Erythroblast (primary cell): ENCODE measurements at regions not wholly inside any gene's neighbourhood (a gene's known extent, or its start where the extent isn't known, plus 50 kb on each side); places are given as distances from the start of the nearest gene placed in this dataset.
"Not testable (repeated sequence)": the region's sequence is repeated elsewhere in the genome, so short reads cannot be mapped to it uniquely, and the experiment has no call there.

Experiments
- DNase-seq, 2 experiments: peaks; one replicate each; lab custom pipeline; 2025; lab: John Stamatoyannopoulos, UW
- GATA1 ChIP-seq: IDR thresholded peaks from 2 replicates; pipeline ENCODE4 v1.6.1; 2011; ENCODE audit warnings: low read depth, mild to moderate bottlenecking, control low read depth, low read length, moderate library complexity
- POLR2A ChIP-seq: IDR thresholded peaks from 2 replicates; pipeline ENCODE4 v1.6.1; 2011; ENCODE audit warnings: mild to moderate bottlenecking, low read length

- TF ChIP-seq GATA1 (no peak), POLR2A (no peak)
- DNase-seq: no peak
Measured at GRCh38 chr1:79232818-79233217, 226.3 kb upstream of the ADGRL4 start.

DNA sequence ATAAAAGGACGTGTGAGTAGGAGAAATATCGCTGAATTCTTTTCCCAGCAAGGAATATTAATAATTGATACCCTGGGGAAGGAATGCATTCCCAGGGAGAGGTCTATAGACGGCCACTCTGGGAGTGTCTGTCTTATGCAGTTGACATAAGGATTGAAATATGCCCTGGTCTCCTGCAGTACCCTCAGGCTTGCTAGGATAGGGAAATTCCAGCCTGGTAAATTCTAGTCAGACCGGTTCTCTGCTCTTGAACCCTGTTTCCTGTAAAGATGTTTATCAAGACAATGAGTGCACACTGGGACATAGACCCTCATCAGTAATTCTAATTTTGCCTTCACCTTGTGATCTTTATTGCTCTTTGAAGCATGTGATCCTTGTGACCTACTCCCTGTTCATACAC, 224.2 kb upstream of the ADGRL4 start:
- not testable (repeated sequence) for DNase-seq

- no peak for DNase-seq
- no peak for TF ChIP-seq POLR2A
- TF ChIP-seq GATA1: no peak
Measured at GRCh38 chr1:79226963-79227362, 220.4 kb upstream of the ADGRL4 start.

- TF ChIP-seq GATA1 (no peak), POLR2A (no peak)
- DNase-seq: no peak
Measured at GRCh38 chr1:79224537-79224936, 218.0 kb upstream of the ADGRL4 start.

DNA sequence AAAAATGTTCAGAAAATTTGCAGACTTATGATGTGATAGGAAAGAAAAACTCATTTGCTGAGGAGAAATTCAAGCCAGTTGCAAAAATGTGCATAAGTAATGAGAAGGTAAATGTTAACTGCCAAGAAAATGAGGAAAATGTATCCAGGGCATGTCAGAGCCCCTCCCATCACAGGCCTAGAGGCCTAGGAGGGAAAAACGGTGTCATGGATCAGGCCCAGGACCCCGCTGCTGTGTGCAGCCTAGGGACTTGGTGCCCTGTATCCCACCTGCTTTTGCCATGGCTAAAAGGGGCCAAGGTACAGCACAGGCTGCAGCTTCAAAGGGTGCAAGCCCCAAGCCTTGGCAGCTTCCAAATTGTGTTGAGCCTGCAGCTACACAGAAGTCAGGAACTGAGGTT, 214.0 kb upstream of the ADGRL4 start:
- no peak for DNase-seq
- TF ChIP-seq POLR2A (no peak), GATA1 (no peak)

GRCh38 chr1:79215311-79215710, 208.8 kb upstream of the ADGRL4 start:
- DNase-seq: no peak

GRCh38 chr1:79207786-79208185, 201.3 kb upstream of the ADGRL4 start:
- TF ChIP-seq GATA1 (no peak), POLR2A (no peak)
- no peak for DNase-seq

More at GRCh38 chr1:79215311-79215710, 208.8 kb upstream of the ADGRL4 start:
- TF ChIP-seq POLR2A: no peak
- no peak for TF ChIP-seq GATA1

DNA sequence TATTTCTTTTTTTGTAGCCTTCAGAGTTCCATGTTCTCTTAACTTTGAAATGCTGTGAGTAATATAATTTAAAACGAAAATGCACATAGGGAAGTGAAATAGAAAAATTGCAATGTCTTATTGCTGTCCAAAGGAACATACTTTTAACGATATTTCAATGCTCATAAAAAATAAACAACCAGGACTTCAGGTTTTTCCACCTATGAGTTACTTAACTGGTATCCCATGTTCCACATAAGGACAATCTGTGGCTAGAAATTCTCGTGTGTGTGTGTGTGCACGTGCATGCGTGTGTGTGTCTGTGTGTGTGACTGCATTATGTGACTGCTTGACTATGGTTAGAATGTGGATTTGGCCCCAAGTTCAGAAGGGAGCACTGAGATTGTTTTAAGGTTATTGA, 200.8 kb upstream of the ADGRL4 start:
- DNase-seq: no peak
- TF ChIP-seq GATA1: no peak
- no peak for TF ChIP-seq POLR2A

- TF ChIP-seq POLR2A (no peak), GATA1 (no peak)
- DNase-seq: no peak
Measured at GRCh38 chr1:79204779-79205479, 198.4 kb upstream of the ADGRL4 start.

GRCh38 chr1:79198832-79199231, 192.3 kb upstream of the ADGRL4 start:
- no peak for DNase-seq
- TF ChIP-seq GATA1 (no peak), POLR2A (no peak)

DNA sequence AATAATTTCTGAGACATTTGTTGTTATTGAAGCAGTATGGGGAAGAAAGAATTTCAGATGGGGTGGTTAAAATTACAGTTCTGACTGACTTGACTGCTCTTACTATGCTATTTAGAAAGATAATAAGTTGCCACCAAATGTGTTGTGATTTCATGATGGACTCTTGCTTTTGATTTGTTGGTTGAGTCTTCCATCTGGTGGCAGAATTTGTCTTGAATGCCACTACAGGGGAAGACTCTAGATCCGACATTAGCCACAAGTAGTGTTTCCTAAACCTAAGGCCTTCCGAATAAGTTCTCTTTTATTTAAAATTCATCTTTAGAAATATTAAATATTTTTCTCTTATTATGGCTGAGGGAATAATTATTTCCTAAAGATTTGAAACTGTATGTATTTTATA, 190.9 kb upstream of the ADGRL4 start:
- DNase-seq: no peak
- no peak for TF ChIP-seq GATA1
- TF ChIP-seq POLR2A: no peak

DNA sequence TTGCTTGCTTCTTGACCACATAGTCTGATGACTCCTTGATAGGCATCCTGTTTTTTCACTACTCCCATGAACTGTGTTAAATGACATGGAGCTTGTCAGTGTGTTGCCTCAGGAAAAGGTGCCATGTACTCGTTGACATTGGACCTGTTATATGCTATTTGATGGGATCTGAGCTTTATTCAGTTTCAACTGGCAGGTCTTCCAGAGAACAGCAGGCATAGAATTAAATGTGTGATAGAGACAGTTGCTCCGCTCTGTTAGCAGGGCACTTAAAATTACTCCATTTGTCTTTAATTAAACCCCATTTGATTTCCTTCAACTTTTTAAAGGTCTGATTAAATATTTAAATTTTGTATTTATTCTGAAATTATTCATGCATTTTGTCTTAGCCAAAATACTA, 189.7 kb upstream of the ADGRL4 start:
- TF ChIP-seq GATA1: no peak
- no peak for TF ChIP-seq POLR2A
- DNase-seq: no peak

DNA sequence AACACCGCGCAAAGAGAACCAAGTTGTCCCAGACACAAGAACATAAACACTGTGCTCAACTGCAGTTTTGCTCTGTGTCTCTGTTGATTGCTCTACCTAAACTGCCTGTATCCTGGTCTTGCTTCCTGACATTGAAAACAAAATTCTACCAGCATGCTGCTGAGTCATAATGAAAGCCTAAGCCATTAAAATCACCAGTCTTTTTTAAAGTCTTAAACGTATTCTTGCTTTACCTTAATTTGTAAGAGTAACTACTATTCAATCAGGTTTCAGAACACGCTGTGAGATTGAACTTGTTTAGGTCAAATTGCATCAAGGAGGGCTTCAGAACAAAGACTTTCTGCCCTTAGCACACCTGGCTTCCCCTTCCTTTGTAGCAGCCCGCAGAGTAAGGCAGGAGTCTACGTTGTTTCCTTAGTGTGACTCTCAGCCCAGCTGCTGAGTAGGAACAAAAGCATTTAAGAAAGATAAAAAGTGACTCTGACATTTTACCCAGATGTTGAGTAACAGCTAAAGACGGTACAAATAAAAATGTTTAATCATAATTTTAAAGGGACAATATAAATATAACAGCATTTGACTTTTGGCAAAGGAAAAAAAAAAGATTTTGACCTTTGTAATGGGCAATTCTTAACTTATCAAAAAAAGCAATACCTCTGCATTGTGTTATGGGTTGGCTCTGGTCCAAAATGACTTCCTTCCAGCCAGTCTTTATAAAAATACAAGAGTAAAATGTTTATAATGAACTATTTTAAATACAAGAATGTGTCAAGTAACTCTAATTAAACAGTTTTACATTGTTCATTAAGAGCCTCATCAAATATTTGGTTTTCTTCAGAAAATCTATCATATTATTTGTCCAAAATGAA, 186.9 kb upstream of the ADGRL4 start:
- DNase-seq: no peak
- TF ChIP-seq GATA1: no peak
- TF ChIP-seq POLR2A: no peak

DNA sequence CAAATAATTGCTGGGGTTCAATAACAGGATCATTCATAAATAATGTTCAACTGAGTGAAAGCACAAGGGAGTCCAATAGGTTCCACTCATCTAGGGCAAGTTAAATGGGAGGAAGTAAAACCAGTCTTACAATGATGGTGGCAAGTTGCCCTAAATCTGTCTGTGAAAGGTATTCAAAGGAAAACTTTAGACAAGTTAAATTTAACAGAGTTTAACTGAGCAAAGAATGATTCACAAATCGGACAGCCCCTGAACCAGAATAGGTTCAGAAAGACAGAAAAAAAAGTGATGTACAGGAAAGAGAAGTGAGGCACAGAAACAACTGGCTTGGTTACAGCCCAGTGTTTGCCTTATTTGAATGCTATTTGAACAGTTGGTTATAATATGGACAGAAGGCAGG, 183.5 kb upstream of the ADGRL4 start:
- DNase-seq: no peak
- no peak for TF ChIP-seq GATA1
- no peak for TF ChIP-seq POLR2A
